WERI-Rb-1 (cell line): ENCODE measurements at regions not wholly inside any gene's neighbourhood (a gene's known extent, or its start where the extent isn't known, plus 50 kb on each side); places are given as distances from the start of the nearest gene placed in this dataset.

Experiments
- DNase-seq: peaks from one replicate; pipeline ENCODE4 v3.0.0-alpha.2; 2020
- H3K27ac ChIP-seq: fragments of 250-450 bp; sonication (Bioruptor Pico); 2 replicates; pipeline ENCODE4 v1.5.1; 2020; ENCODE audit warnings: mild to moderate bottlenecking, moderate library complexity
- H3K27me3 ChIP-seq: fragments of 250-450 bp; sonication (Bioruptor Pico); 2 replicates; pipeline ENCODE4 v1.5.1; 2021; ENCODE audit warnings: mild to moderate bottlenecking, low read depth, moderate library complexity; ENCODE audit not compliant: insufficient read depth, severe bottlenecking
- H3K36me3 ChIP-seq: fragments of 250-450 bp; sonication (Bioruptor Pico); 2 replicates; pipeline ENCODE4 v1.5.1; 2020; ENCODE audit warnings: mild to moderate bottlenecking, moderate library complexity
- H3K4me3 ChIP-seq: 2 replicates; pipeline ENCODE4 v1.5.1; 2011; ENCODE audit warnings: low read depth, mild to moderate bottlenecking, control low read depth, low read length
- H3K9me3 ChIP-seq: fragments of 250-450 bp; sonication (Bioruptor Pico); 2 replicates; pipeline ENCODE4 v1.5.1; 2021; ENCODE audit warnings: mild to moderate bottlenecking, moderate library complexity; ENCODE audit not compliant: severe bottlenecking
- TF ChIP-seq, protein P1 (sequence below): IDR thresholded peaks from 2 replicates; pipeline ENCODE4 v1.5.1; 2011; ENCODE audit warnings: low read depth, mild to moderate bottlenecking, control low read depth, inconsistent platforms, low read length

DNA sequence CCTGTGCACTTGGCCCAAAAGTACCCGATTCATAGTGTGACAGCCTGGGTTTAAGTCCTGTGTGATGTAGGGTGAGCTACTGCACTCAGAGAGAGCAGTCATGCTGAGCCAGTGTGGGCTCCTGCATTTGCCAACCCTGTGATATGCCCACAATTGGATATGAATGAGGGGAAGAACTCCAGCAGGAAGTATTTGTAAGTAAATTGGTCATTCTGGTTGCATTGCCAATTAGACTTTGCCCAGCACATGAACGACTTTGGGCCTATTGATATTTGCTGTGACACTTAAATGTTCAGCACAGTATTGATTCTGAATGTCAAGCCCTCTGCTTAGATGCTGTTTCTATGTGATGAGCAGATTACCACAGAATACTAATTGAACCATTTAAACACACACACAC is 570.9 kb downstream of the PIK3C3 start:
- H3K27me3 ChIP-seq: no peaks in the 10 kb centered on the region
- H3K36me3 ChIP-seq: peaks cover 6% of the 10 kb centered on the region; the same call in 1 of the 2 replicates
- H3K9me3 ChIP-seq: no peaks in the 10 kb centered on the region
- DNase-seq: no peak
- no peak overlapping the region for H3K27ac ChIP-seq
- TF ChIP-seq, protein P1, sequence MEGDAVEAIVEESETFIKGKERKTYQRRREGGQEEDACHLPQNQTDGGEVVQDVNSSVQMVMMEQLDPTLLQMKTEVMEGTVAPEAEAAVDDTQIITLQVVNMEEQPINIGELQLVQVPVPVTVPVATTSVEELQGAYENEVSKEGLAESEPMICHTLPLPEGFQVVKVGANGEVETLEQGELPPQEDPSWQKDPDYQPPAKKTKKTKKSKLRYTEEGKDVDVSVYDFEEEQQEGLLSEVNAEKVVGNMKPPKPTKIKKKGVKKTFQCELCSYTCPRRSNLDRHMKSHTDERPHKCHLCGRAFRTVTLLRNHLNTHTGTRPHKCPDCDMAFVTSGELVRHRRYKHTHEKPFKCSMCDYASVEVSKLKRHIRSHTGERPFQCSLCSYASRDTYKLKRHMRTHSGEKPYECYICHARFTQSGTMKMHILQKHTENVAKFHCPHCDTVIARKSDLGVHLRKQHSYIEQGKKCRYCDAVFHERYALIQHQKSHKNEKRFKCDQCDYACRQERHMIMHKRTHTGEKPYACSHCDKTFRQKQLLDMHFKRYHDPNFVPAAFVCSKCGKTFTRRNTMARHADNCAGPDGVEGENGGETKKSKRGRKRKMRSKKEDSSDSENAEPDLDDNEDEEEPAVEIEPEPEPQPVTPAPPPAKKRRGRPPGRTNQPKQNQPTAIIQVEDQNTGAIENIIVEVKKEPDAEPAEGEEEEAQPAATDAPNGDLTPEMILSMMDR: no peak
- no peak overlapping the region for H3K4me3 ChIP-seq

DNA sequence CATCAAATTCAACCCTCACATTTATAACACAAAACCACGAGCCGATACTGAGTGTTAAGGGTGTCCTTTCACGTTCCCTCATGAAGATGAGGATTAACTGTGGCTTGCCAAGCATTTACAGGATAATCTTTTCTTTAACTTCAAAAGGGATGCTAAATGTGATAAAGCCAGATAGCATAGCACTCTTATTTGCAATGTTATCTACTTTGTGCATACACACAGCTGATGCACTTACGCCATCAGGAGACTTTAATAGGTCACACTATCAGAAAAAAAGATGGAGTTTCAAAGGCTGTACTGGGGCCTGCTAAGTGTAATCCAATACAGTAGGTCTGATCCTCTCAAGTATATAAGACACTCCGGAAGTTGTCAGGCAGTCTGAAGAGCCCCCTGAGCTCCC is 572.7 kb downstream of the PIK3C3 start:
- TF ChIP-seq, protein P1: no peak

DNA sequence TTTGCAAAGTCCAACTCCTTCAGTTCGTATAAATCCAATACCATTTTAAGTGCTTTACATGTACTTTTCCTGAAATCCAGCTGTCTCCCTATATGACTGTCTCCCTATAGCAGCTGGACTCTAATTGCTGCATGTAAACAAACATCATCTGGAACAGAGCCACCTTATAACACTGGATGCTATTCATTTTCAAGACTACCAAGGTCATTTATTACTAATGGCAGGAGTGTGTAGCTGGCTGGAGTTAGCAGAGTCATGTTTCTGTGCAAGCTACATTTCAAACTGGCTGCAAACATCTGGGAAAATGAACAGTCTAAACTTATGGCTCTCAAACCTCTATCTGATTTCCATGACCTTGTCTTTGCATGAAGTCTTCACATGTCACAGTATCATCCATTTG is 575.2 kb downstream of the PIK3C3 start:
- TF ChIP-seq, protein P1: no peak
- Histone ChIP-seq H3K9me3 (no peaks in the 10 kb centered on the region), H3K27me3 (no peaks in the 10 kb centered on the region), H3K27ac (no peak overlapping the region), H3K4me3 (no peak overlapping the region), H3K36me3 (peaks cover 6% of the 10 kb centered on the region; the same call in 1 of the 2 replicates)
- DNase-seq: no peak

More for the DNA sequence above, 572.7 kb downstream of the PIK3C3 start:
- no peaks in the 10 kb centered on the region for H3K27me3 ChIP-seq
- H3K27ac ChIP-seq: no peak overlapping the region
- DNase-seq: no peak
- H3K4me3 ChIP-seq: no peak overlapping the region
- peaks cover 6% of the 10 kb centered on the region; the same call in 1 of the 2 replicates for H3K36me3 ChIP-seq
- no peaks in the 10 kb centered on the region for H3K9me3 ChIP-seq

DNA sequence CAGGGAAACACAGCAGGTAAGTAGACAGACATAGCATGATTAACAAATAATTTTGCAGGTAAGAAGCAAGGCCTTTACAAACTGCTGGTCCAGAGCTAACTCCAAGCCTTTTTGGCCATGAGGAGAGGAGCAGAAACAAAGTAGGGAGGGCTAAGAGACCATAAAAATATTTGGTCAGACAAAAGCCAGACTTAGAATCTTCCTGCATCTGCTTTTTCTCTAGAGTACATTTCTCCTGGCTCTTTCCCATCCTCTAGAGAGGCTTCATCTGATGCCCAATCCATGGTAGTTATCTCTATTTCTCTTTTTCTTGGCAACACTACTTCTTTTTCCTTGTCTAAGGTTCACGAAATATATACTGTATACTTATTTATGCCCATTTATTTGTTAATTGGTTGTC is 577.1 kb downstream of the PIK3C3 start:
- no peaks in the 10 kb centered on the region for H3K27me3 ChIP-seq
- DNase-seq: no peak
- no peak overlapping the region for H3K27ac ChIP-seq
- H3K9me3 ChIP-seq: no peaks in the 10 kb centered on the region
- no peaks in the 10 kb centered on the region for H3K36me3 ChIP-seq
- TF ChIP-seq, protein P1: no peak
- H3K4me3 ChIP-seq: no peak overlapping the region

DNA sequence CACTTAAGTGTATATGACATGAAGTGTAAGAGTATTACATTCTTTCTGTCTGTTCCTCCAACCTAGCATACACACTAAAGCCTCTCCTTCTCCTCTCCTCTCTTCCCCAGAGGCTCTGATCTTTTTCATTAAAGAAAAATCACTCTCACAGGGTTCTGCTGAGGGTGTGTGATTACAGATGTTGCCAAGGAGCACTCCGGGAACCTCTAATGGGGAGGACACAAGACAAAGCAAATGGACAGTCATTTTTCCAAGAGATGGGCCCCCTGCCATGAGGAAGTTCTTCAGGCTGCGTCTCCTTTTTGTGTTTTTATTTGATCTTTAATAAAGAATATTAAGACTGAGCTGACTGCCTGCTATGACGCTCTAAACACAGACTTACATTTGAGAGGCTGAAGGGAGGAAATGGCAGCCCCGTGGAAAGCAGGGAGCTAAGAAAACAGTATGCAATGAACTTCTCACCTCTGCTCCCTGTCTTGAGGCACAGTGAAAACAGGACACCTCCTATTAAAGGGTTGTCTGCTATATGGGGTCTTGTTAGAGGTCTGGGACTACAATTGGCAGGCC is 578.1 kb downstream of the PIK3C3 start:
- no peak for DNase-seq
- Histone ChIP-seq H3K27ac (no peak overlapping the region), H3K27me3 (no peaks in the 10 kb centered on the region), H3K36me3 (no peaks in the 10 kb centered on the region), H3K4me3 (no peak overlapping the region), H3K9me3 (no peaks in the 10 kb centered on the region)
- TF ChIP-seq, protein P1: no peak

DNA sequence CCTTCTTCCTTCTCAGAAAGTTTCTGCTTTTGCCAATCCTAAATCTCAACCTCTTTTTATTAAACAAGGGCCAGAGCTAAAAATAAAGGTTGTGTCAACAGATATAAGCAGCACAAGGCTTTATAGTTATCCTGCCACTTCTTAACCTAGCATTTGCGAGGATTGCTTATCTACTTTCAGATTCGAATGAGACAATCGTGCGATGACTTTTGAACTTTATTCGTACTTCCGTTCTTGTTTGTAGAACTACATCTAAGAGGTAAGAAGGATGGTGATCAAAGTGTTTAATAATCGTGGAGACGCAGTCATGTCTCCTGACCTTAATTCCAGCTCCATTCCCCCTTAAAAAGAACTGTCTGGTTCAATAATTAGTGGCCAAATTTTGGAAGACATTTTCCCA is 578.6 kb downstream of the PIK3C3 start:
- no peaks in the 10 kb centered on the region for H3K9me3 ChIP-seq
- H3K4me3 ChIP-seq: no peak overlapping the region
- TF ChIP-seq, protein P1: no peak
- no peak overlapping the region for H3K27ac ChIP-seq
- no peaks in the 10 kb centered on the region for H3K27me3 ChIP-seq
- no peak for DNase-seq
- no peaks in the 10 kb centered on the region for H3K36me3 ChIP-seq
